SU-DHL-6 (cell line): ENCODE measurements at regions not wholly inside any gene's neighbourhood (a gene's known extent, or its start where the extent isn't known, plus 50 kb on each side); places are given as distances from the start of the nearest gene placed in this dataset.
"Not testable (repeated sequence)": the region's sequence is repeated elsewhere in the genome, so short reads cannot be mapped to it uniquely, and the experiment has no call there.

Experiments
- CTCF ChIP-seq: fragments of 200-600 bp; sonication (generic); IDR thresholded peaks from one replicate; pipeline ENCODE4 v1.5.1; 2017; ENCODE audit warnings: antibody characterized with exemption, mild to moderate bottlenecking, low read length, moderate library complexity; ENCODE audit not compliant: insufficient read depth, poor library complexity, severe bottlenecking
- EZH2phosphoT487 ChIP-seq: fragments of 200-600 bp; sonication (generic), shearing (Covaris generic); conservative IDR thresholded peaks from 2 replicates; pipeline ENCODE4 v1.6.1; 2018; ENCODE audit warnings: mild to moderate bottlenecking, antibody characterized with exemption, low read length, moderate library complexity, mixed read lengths

- TF ChIP-seq EZH2phosphoT487, CTCF: not testable (repeated sequence)
Observed at GRCh38 chr3:193069732-193070131, 152.1 kb upstream of the MB21D2 start.
